Loucy (cell line): ENCODE measurements at regions not wholly inside any gene's neighbourhood (a gene's known extent, or its start where the extent isn't known, plus 50 kb on each side); places are given as distances from the start of the nearest gene placed in this dataset.

Experiments
- H2AFZ ChIP-seq: fragments of 200-600 bp; sonication (generic); 2 replicates; pipeline ENCODE4 v1.6.0; 2016; ENCODE audit warnings: antibody characterized with exemption, mild to moderate bottlenecking, low read length, moderate library complexity
- H3F3A ChIP-seq: fragments of 200-600 bp; 2 replicates; pipeline ENCODE4 v1.6.0; 2016; ENCODE audit warnings: antibody characterized with exemption, low read depth, mild to moderate bottlenecking
- H3K27me3 ChIP-seq: fragments of 200-600 bp; sonication (generic); 2 replicates; pipeline ENCODE4 v1.6.1; 2014; ENCODE audit warnings: low read length, mild to moderate bottlenecking; ENCODE audit not compliant: insufficient read depth, poor library complexity, severe bottlenecking
- H3K36me3 ChIP-seq: fragments of 200-600 bp; sonication (generic); 2 replicates; pipeline ENCODE4 v1.6.1; 2016; ENCODE audit warnings: low read length; ENCODE audit not compliant: insufficient read depth
- H3K4me1 ChIP-seq: fragments of 200-600 bp; sonication (generic); 2 replicates; pipeline ENCODE4 v1.5.1; 2014; ENCODE audit warnings: low read length, mild to moderate bottlenecking; ENCODE audit not compliant: insufficient read depth, poor library complexity, severe bottlenecking
- H3K4me2 ChIP-seq: fragments of 200-600 bp; sonication (generic); 2 replicates; pipeline ENCODE4 v1.6.0; 2014; ENCODE audit warnings: antibody characterized with exemption, low read length, low read depth, mild to moderate bottlenecking; ENCODE audit not compliant: poor library complexity, severe bottlenecking
- H3K4me3 ChIP-seq: fragments of 200-600 bp; sonication (generic); 2 replicates; pipeline ENCODE4 v1.5.1; 2014; ENCODE audit warnings: low read length, mild to moderate bottlenecking, mixed read lengths; ENCODE audit not compliant: poor library complexity, severe bottlenecking
- H3K79me2 ChIP-seq: fragments of 200-600 bp; sonication (generic); 2 replicates; pipeline ENCODE4 v1.6.1; 2014; ENCODE audit warnings: low read length; ENCODE audit not compliant: insufficient read depth
- H3K9ac ChIP-seq: fragments of 200-600 bp; sonication (generic); 2 replicates; pipeline ENCODE4 v1.6.0; 2014; ENCODE audit warnings: mild to moderate bottlenecking, low read depth, low read length, moderate library complexity; ENCODE audit not compliant: poor library complexity, severe bottlenecking
- H3K9me2 ChIP-seq: fragments of 200-600 bp; sonication (generic); replicated peaks from 2 replicates; pipeline ENCODE4 v1.6.1; 2016; ENCODE audit warnings: low read depth, low read length, mixed read lengths
- H3K9me3 ChIP-seq: fragments of 200-600 bp; sonication (generic); 2 replicates; pipeline ENCODE4 v1.6.1; 2014; ENCODE audit warnings: mild to moderate bottlenecking, antibody characterized with exemption, low read length, low read depth; ENCODE audit not compliant: insufficient read depth
- H4K20me1 ChIP-seq: fragments of 200-600 bp; sonication (generic); 2 replicates; pipeline ENCODE4 v1.6.0; 2014; ENCODE audit warnings: antibody characterized with exemption, low read length, mild to moderate bottlenecking; ENCODE audit not compliant: insufficient read depth, poor library complexity, severe bottlenecking
- CTCF ChIP-seq: fragments of 200-600 bp; sonication (generic); conservative IDR thresholded peaks from 2 replicates; pipeline ENCODE4 v1.5.1; 2014; ENCODE audit warnings: mild to moderate bottlenecking, antibody characterized with exemption, low read length
- EZH2phosphoT487 ChIP-seq: fragments of 200-600 bp; IDR thresholded peaks from 2 replicates; pipeline ENCODE4 v1.6.1; 2018; ENCODE audit warnings: antibody characterized with exemption, mild to moderate bottlenecking, moderate library complexity, borderline replicate concordance

- Histone ChIP-seq H3K36me3 (no peaks in the 10 kb centered on the region), H3F3A (no peaks in the 10 kb centered on the region), H3K4me2 (no peak overlapping the region), H3K9ac (no peak overlapping the region), H3K79me2 (no peaks in the 10 kb centered on the region), H3K9me3 (no peaks in the 10 kb centered on the region), H3K4me1 (no peaks in the 10 kb centered on the region), H3K27me3 (no peaks in the 10 kb centered on the region), H2AFZ (no peak overlapping the region), H3K4me3 (no peak overlapping the region), H3K9me2 (no peaks in the 10 kb centered on the region), H4K20me1 (no peaks in the 10 kb centered on the region)
- no peak for TF ChIP-seq EZH2phosphoT487
- no peak for TF ChIP-seq CTCF
These were observed 534.2 kb downstream of the LRFN5 start for GRCh38 chr14:42140831-42141279.

- no peak overlapping the region for H2AFZ ChIP-seq
- no peak overlapping the region for H3K9ac ChIP-seq
These were observed 533.3 kb downstream of the LRFN5 start for GRCh38 chr14:42140001-42140400.

GRCh38 chr14:42138406-42138805, 531.7 kb downstream of the LRFN5 start:
- H3K27me3 ChIP-seq, result no peaks in the 10 kb centered on the region
- H3K9me2 ChIP-seq, result no peaks in the 10 kb centered on the region
- no peaks in the 10 kb centered on the region for H3K36me3 ChIP-seq
- no peaks in the 10 kb centered on the region for H4K20me1 ChIP-seq
- H3K9me3 ChIP-seq, result no peaks in the 10 kb centered on the region
- no peaks in the 10 kb centered on the region for H3K4me1 ChIP-seq
- H3F3A ChIP-seq, result no peaks in the 10 kb centered on the region
- H3K4me2 ChIP-seq, result no peak overlapping the region
- no peak overlapping the region for H3K9ac ChIP-seq
- H3K79me2 ChIP-seq, result no peaks in the 10 kb centered on the region
- TF ChIP-seq CTCF, result no peak
- no peak for TF ChIP-seq EZH2phosphoT487
- H3K4me3 ChIP-seq, result no peak overlapping the region
- no peak overlapping the region for H2AFZ ChIP-seq

More at GRCh38 chr14:42140001-42140400, 533.3 kb downstream of the LRFN5 start:
- H3K4me2 ChIP-seq, result no peak overlapping the region
- TF ChIP-seq EZH2phosphoT487 (no peak), CTCF (no peak)
- no peaks in the 10 kb centered on the region for H3K9me2 ChIP-seq
- H3K9me3 ChIP-seq, result no peaks in the 10 kb centered on the region
- no peaks in the 10 kb centered on the region for H3K27me3 ChIP-seq
- no peak overlapping the region for H3K4me3 ChIP-seq
- no peaks in the 10 kb centered on the region for H3F3A ChIP-seq
- H3K79me2 ChIP-seq, result no peaks in the 10 kb centered on the region
- H3K4me1 ChIP-seq, result no peaks in the 10 kb centered on the region
- H4K20me1 ChIP-seq, result no peaks in the 10 kb centered on the region
- H3K36me3 ChIP-seq, result no peaks in the 10 kb centered on the region
